Adrenal gland (tissue), 9 donors: ENCODE measurements at regions not wholly inside any gene's neighbourhood (a gene's known extent, or its start where the extent isn't known, plus 50 kb on each side); places are given as distances from the start of the nearest gene placed in this dataset.

Source experiments
- DNase-seq, 7 donors: peaks; one replicate each; pipeline ENCODE4 v3.0.0-alpha.2; 2019 to 2020
- H3K27ac ChIP-seq, 5 donors: fragments of 200-600 bp; sonication (generic) in 4 of 5; 1 replicate in 3 of 5; 2 replicates in 2 of 5; pipeline versions ENCODE4 v1.5.1 to v1.8.0; 2016 to 2020; ENCODE audit warnings: mild to moderate bottlenecking in 1 of 5
- H3K27me3 ChIP-seq: fragments of 200-600 bp; 2 replicates; pipeline ENCODE4 v1.8.0; 2021
- H3K36me3 ChIP-seq, 2 donors: fragments of 200-600 bp; replicated peaks in 1 of 2; 1 replicate in 1 of 2; 2 replicates in 1 of 2; pipeline versions ENCODE4 v1.5.1 to v1.8.0; 2018 to 2022
- H3K4me1 ChIP-seq, 2 donors: fragments of 200-600 bp; replicated peaks in 1 of 2; 1 replicate in 1 of 2; 2 replicates in 1 of 2; pipeline versions ENCODE4 v1.5.1 to v1.8.0; 2018 to 2021
- H3K4me3 ChIP-seq, 4 donors: fragments of 200-600 bp; sonication (generic) in 3 of 4; one replicate each; pipeline ENCODE4 v1.5.1; 2016 to 2018
- H3K9me3 ChIP-seq, 3 donors: fragments of 200-600 bp; sonication (generic) in 1 of 3; replicated peaks in 1 of 3; 1 replicate in 2 of 3; 2 replicates in 1 of 3; pipeline versions ENCODE4 v1.5.1 to v1.8.0; 2016 to 2021
- CTCF ChIP-seq, 6 experiments: fragments of 450-650 bp in 4 of 6; fragments of 200-600 bp in 2 of 6; sonication (generic) in 1 of 6; IDR thresholded peaks; 1 replicate in 5 of 6; 2 replicates in 1 of 6; pipeline versions ENCODE4 v1.5.1 to v1.8.0; 2016 to 2021; ENCODE audit warnings: antibody characterized with exemption in 6 of 6, mild to moderate bottlenecking in 2 of 6, moderate library complexity in 1 of 6
- POLR2A ChIP-seq, 2 donors: fragments of 450-650 bp; IDR thresholded peaks; one replicate each; pipeline ENCODE4 v1.6.1; 2017; ENCODE audit warnings: antibody characterized with exemption in 2 of 2, mild to moderate bottlenecking in 2 of 2, moderate library complexity in 1 of 2
- WGBS, 4 donors: extraction: QIAGEN DNeasy Blood & Tissue Kit in 2 of 4; methylation state at CpG; one replicate each; pipeline versions ENCODE4 v1.1.5 to v1.1.7; 2013 to 2017; 5-methylcytosine and 5-hydroxymethylcytosine counted together
- intact Hi-C, 2 donors: fragments of 100-400 bp; cut with DNase I; formaldehyde crosslinking; loops; one replicate each; pipeline versions ENCODE4 v1.14.1 to v1.15.0; 2022 to 2023
- donor health status: healthy with polysubstance abuse.
- donor health status: Bipolar disorder and iron deficiency.
- donor health status: DM: yes; HTN: yes; CAD: no.
- donor health status: DM: no; HTN: no; CAD: no.
- donor health status: DM: no; HTN: no; CAD: no.

GRCh38 chr9:30140407-30140806 lies 2244.0 kb upstream of the ACO1 start:
- intact Hi-C loops = no loop called here
- Histone ChIP-seq H3K4me3 (no peak overlapping the region), H3K27ac (no peak overlapping the region), H3K36me3 (no peaks in the 10 kb centered on the region), H3K4me1 (no peaks in the 10 kb centered on the region), H3K9me3 (no peaks in the 10 kb centered on the region), H3K27me3 (no peaks in the 10 kb centered on the region)
- no peak for DNase-seq
- TF ChIP-seq POLR2A (IDR thresholded peaks at IDR 0.05) = no peak
- TF ChIP-seq CTCF (IDR thresholded peaks at IDR 0.05) = no peak
- 69 to 79% (median 75%) methylated on average over 2 of the region's 2 CpGs for WGBS, 4 donors

- DNase-seq = no peak
- intact Hi-C loops = no loop called here
- no peak for TF ChIP-seq POLR2A (IDR thresholded peaks at IDR 0.05)
- TF ChIP-seq CTCF (IDR thresholded peaks at IDR 0.05) = no peak
- Histone ChIP-seq H3K27me3 (no peaks in the 10 kb centered on the region), H3K9me3 (no peaks in the 10 kb centered on the region), H3K36me3 (no peaks in the 10 kb centered on the region), H3K27ac (no peak overlapping the region), H3K4me3 (no peak overlapping the region), H3K4me1 (no peaks in the 10 kb centered on the region)
- WGBS, 4 donors = 75 to 79% (median 76%) methylated on average over 7 of the region's 7 CpGs
These were observed 2223.9 kb upstream of the ACO1 start for GRCh38 chr9:30160570-30160969.

- no peaks in the 10 kb centered on the region for H3K9me3 ChIP-seq
- no peaks in the 10 kb centered on the region for H3K36me3 ChIP-seq
- H3K4me3 ChIP-seq = no peak overlapping the region
- intact Hi-C loops = no loop called here
- H3K27ac ChIP-seq = no peak overlapping the region
- TF ChIP-seq CTCF (IDR thresholded peaks at IDR 0.05) = no peak
- TF ChIP-seq POLR2A (IDR thresholded peaks at IDR 0.05) = no peak
- WGBS, 4 donors = 73 to 92% (median 88%) methylated on average over 1 of the region's 1 CpG
- DNase-seq = no peak
- no peaks in the 10 kb centered on the region for H3K27me3 ChIP-seq
- no peaks in the 10 kb centered on the region for H3K4me1 ChIP-seq
These were observed 2212.2 kb upstream of the ACO1 start for GRCh38 chr9:30172206-30172605.

- no peaks in the 10 kb centered on the region for H3K4me1 ChIP-seq
- no peaks in the 10 kb centered on the region for H3K27me3 ChIP-seq
- H3K4me3 ChIP-seq = no peak overlapping the region
- no peaks in the 10 kb centered on the region for H3K36me3 ChIP-seq
- intact Hi-C loops = no loop called here
- H3K27ac ChIP-seq = no peak overlapping the region
- peaks cover 0 to 4% (median 0%) of the 10 kb centered on the region in 3 donors for H3K9me3 ChIP-seq
- no peak for DNase-seq
- TF ChIP-seq POLR2A (IDR thresholded peaks at IDR 0.05) (no peak), CTCF (IDR thresholded peaks at IDR 0.05) (no peak)
These were observed 2205.8 kb upstream of the ACO1 start for GRCh38 chr9:30178610-30179009.
